CD14-positive monocyte (primary cell): ENCODE measurements at regions not wholly inside any gene's neighbourhood (a gene's known extent, or its start where the extent isn't known, plus 50 kb on each side); places are given as distances from the start of the nearest gene placed in this dataset.

ENCODE experiments used
- DNase-seq, 3 donors: peaks; one replicate each; pipeline ENCODE4 v3.0.0-alpha.2; 2011 to 2022
- H2AFZ ChIP-seq: 2 replicates; pipeline ENCODE4 v1.6.0; 2012; ENCODE audit warnings: mild to moderate bottlenecking, low read depth, low read length, inconsistent platforms; ENCODE audit not compliant: insufficient read depth, poor library complexity, severe bottlenecking
- H3K27ac ChIP-seq, 2 donors: 1 replicate in 1 of 2; 2 replicates in 1 of 2; pipeline ENCODE4 v1.5.1; 2012 to 2013; ENCODE audit warnings: low read length in 2 of 2, control low read depth in 1 of 2, inconsistent platforms in 1 of 2, low read depth in 1 of 2, mild to moderate bottlenecking in 1 of 2
- H3K27me3 ChIP-seq, 2 donors: one replicate each; pipeline versions ENCODE4 v1.6.0 to v1.6.1; 2011 to 2013; ENCODE audit warnings: low read length in 2 of 2; ENCODE audit not compliant: control insufficient read depth in 2 of 2, insufficient read depth in 2 of 2
- H3K36me3 ChIP-seq, 2 donors: replicated peaks in 1 of 2; 1 replicate in 1 of 2; 2 replicates in 1 of 2; pipeline versions ENCODE4 v1.5.1 to v1.6.1; 2012 to 2013; ENCODE audit warnings: low read length in 2 of 2, control low read depth in 1 of 2, inconsistent platforms in 1 of 2, mild to moderate bottlenecking in 1 of 2; ENCODE audit not compliant: insufficient read depth in 2 of 2, control insufficient read depth in 1 of 2
- H3K4me1 ChIP-seq, 2 donors: 1 replicate in 1 of 2; 2 replicates in 1 of 2; pipeline versions ENCODE4 v1.5.1 to v1.6.1; 2012 to 2013; ENCODE audit warnings: low read length in 2 of 2, control low read depth in 1 of 2, inconsistent platforms in 1 of 2, mild to moderate bottlenecking in 1 of 2, moderate library complexity in 1 of 2; ENCODE audit not compliant: insufficient read depth in 2 of 2, control insufficient read depth in 1 of 2
- H3K4me2 ChIP-seq: replicated peaks from 2 replicates; pipeline ENCODE3; 2012; ENCODE audit warnings: low read length, moderate library complexity, mild to moderate bottlenecking; ENCODE audit not compliant: poor library complexity, severe bottlenecking; ENCODE audit errors: extremely low read depth
- H3K4me3 ChIP-seq, 3 experiments: fragments of 200-600 bp in 1 of 3; sonication (generic) in 1 of 3; replicated peaks in 1 of 3; 1 replicate in 2 of 3; 2 replicates in 1 of 3; pipeline ENCODE4 v1.5.1; 2011 to 2013; ENCODE audit warnings: low read length in 3 of 3, mild to moderate bottlenecking in 3 of 3, control low read depth in 2 of 3, low read depth in 2 of 3, inconsistent platforms in 1 of 3, moderate library complexity in 1 of 3
- H3K79me2 ChIP-seq: 2 replicates; pipeline ENCODE4 v1.6.0; 2012; ENCODE audit warnings: mild to moderate bottlenecking, control low read depth, inconsistent platforms, low read length, moderate library complexity; ENCODE audit not compliant: insufficient read depth
- H3K9ac ChIP-seq: 2 replicates; pipeline ENCODE4 v1.6.0; 2017; ENCODE audit warnings: low read length, mild to moderate bottlenecking; ENCODE audit not compliant: insufficient read depth, poor library complexity, severe bottlenecking
- H3K9me3 ChIP-seq, 2 donors: replicated peaks in 1 of 2; 1 replicate in 1 of 2; 2 replicates in 1 of 2; pipeline versions ENCODE4 v1.5.1 to v1.6.1; 2012 to 2013; ENCODE audit warnings: low read length in 2 of 2, control low read depth in 1 of 2; ENCODE audit not compliant: control insufficient read depth in 1 of 2, insufficient read depth in 1 of 2
- H4K20me1 ChIP-seq: 2 replicates; pipeline ENCODE4 v1.6.0; 2012; ENCODE audit warnings: mild to moderate bottlenecking, low read length, control low read depth, moderate library complexity; ENCODE audit not compliant: insufficient read depth
- H3K27ac Mint-ChIP-seq, 7 donors: one replicate each; pipeline ENCODE4 v1.8.0; 2020; ENCODE audit warnings: mild to moderate bottlenecking in 7 of 7, mixed read lengths in 7 of 7, moderate library complexity in 6 of 7, inconsistent platforms in 2 of 7
- H3K27me3 Mint-ChIP-seq, 3 donors: one replicate each; pipeline ENCODE4 v1.8.0; 2021 to 2022; ENCODE audit warnings: low read depth in 3 of 3, mild to moderate bottlenecking in 3 of 3, mixed read lengths in 3 of 3, moderate library complexity in 3 of 3, inconsistent platforms in 1 of 3
- H3K36me3 Mint-ChIP-seq, 2 donors: one replicate each; pipeline ENCODE4 v1.8.0; 2020; ENCODE audit warnings: mixed read lengths in 2 of 2, inconsistent platforms in 1 of 2, mild to moderate bottlenecking in 1 of 2
- H3K4me1 Mint-ChIP-seq: one replicate; pipeline ENCODE4 v1.8.0; 2020; ENCODE audit warnings: mild to moderate bottlenecking, mixed read lengths
- H3K4me3 Mint-ChIP-seq, 2 donors: one replicate each; pipeline ENCODE4 v1.8.0; 2020; ENCODE audit warnings: mild to moderate bottlenecking in 2 of 2, mixed read lengths in 2 of 2, moderate library complexity in 1 of 2
- H3K9me3 Mint-ChIP-seq, 7 donors: one replicate each; pipeline ENCODE4 v1.8.0; 2020 to 2022; ENCODE audit warnings: mixed read lengths in 7 of 7, mild to moderate bottlenecking in 6 of 7, moderate library complexity in 6 of 7, inconsistent platforms in 2 of 7
- CTCF ChIP-seq: fragments of 200-600 bp; IDR thresholded peaks from one replicate; pipeline ENCODE4 v1.8.0; 2022; ENCODE audit warnings: antibody characterized with exemption, mild to moderate bottlenecking
- WGBS: methylation state at CpG from one replicate; pipeline ENCODE4 v1.1.5; 2013; ENCODE audit warnings: missing lambda C conversion rate; ENCODE audit not compliant: insufficient coverage; 5-methylcytosine and 5-hydroxymethylcytosine counted together
- intact Hi-C, 2 donors: fragments of 100-400 bp; cut with micrococcal nuclease; formaldehyde crosslinking; loops; one replicate each; pipeline versions ENCODE4 v1.15.0 to v1.15.1; 2023

- intact Hi-C loops: no loop called here
- no peak overlapping the region for H3K4me3 Mint-ChIP-seq
- H3K4me2 ChIP-seq: no peak overlapping the region
- no peak overlapping the region for H3K27ac Mint-ChIP-seq
- no peaks in the 10 kb centered on the region for H3K79me2 ChIP-seq
- peaks cover 6 to 13% (median 7%) of the 10 kb centered on the region in 3 donors for H3K27me3 Mint-ChIP-seq
- H3K9me3 Mint-ChIP-seq: peaks cover 0 to 1% (median 0%) of the 10 kb centered on the region in 7 donors
- no peak overlapping the region for H3K27ac ChIP-seq
- H3K9ac ChIP-seq: no peak overlapping the region
- H3K4me1 ChIP-seq: no peaks in the 10 kb centered on the region
- no peaks in the 10 kb centered on the region for H3K4me1 Mint-ChIP-seq
- H3K36me3 Mint-ChIP-seq: no peaks in the 10 kb centered on the region
- H3K9me3 ChIP-seq: no peaks in the 10 kb centered on the region
- DNase-seq: no peak
- H2AFZ ChIP-seq: no peak overlapping the region
- no CpG with 5 or more reads among the region's 4 CpGs for WGBS
- no peaks in the 10 kb centered on the region for H3K36me3 ChIP-seq
- no peak for TF ChIP-seq CTCF
- no peaks in the 10 kb centered on the region for H4K20me1 ChIP-seq
- no peak overlapping the region for H3K4me3 ChIP-seq
- peaks cover 0 to 11% of the 10 kb centered on the region in 2 donors for H3K27me3 ChIP-seq
Measured at GRCh38 chrX:8919801-8920200, 114.1 kb downstream of the FAM9B start.

- H3K36me3 Mint-ChIP-seq: no peaks in the 10 kb centered on the region
- no peak overlapping the region for H3K4me2 ChIP-seq
- H3K27ac Mint-ChIP-seq: no peak overlapping the region
- H3K27ac ChIP-seq: no peak overlapping the region
- no peak overlapping the region for H3K9ac ChIP-seq
- H3K27me3 ChIP-seq: peaks cover 0 to 11% of the 10 kb centered on the region in 2 donors
- H3K4me1 ChIP-seq: no peaks in the 10 kb centered on the region
- H3K4me1 Mint-ChIP-seq: no peaks in the 10 kb centered on the region
- no CpG with 5 or more reads among the region's 1 CpG for WGBS
- H3K4me3 Mint-ChIP-seq: no peak overlapping the region
- H3K4me3 ChIP-seq: no peak overlapping the region
- no peak for DNase-seq
- peaks cover 5 to 22% (median 6%) of the 10 kb centered on the region in 3 donors for H3K27me3 Mint-ChIP-seq
- H3K9me3 Mint-ChIP-seq: peaks cover 0 to 2% (median 0%) of the 10 kb centered on the region in 7 donors
- H3K79me2 ChIP-seq: no peaks in the 10 kb centered on the region
- TF ChIP-seq CTCF: no peak
- no peak overlapping the region for H2AFZ ChIP-seq
- H4K20me1 ChIP-seq: no peaks in the 10 kb centered on the region
- no peaks in the 10 kb centered on the region for H3K9me3 ChIP-seq
- intact Hi-C loops: no loop called here
- H3K36me3 ChIP-seq: no peaks in the 10 kb centered on the region
Measured at GRCh38 chrX:8916697-8917096, 115.5 kb upstream of the FAM9A start.
